ENCODE measurements at regions not wholly inside any gene's neighbourhood (a gene's known extent, or its start where the extent isn't known, plus 50 kb on each side); places are given as distances from the start of the nearest gene placed in this dataset.

- no TSS peak for BruUV-seq (replicated peaks)
- TF ChIP-seq, protein P1, sequence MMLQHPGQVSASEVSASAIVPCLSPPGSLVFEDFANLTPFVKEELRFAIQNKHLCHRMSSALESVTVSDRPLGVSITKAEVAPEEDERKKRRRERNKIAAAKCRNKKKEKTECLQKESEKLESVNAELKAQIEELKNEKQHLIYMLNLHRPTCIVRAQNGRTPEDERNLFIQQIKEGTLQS (IDR thresholded peaks at IDR 0.05) = no peak
- TF ChIP-seq ZNF274 (IDR thresholded peaks at IDR 0.05; ENCODE audit: low read depth, low read length) (no peak), ELF1 (IDR thresholded peaks at IDR 0.05; ENCODE audit: borderline replicate concordance, low read depth) (no peak), MAX (IDR thresholded peaks at IDR 0.05) (no peak), EZH2 (IDR thresholded peaks at IDR 0.05) (no peak), EGR1 (IDR thresholded peaks at IDR 0.05; ENCODE audit: low read depth) (no peak), SP1 (IDR thresholded peaks at IDR 0.05; ENCODE audit: low read depth) (no peak), EZH2phosphoT487 (IDR thresholded peaks at IDR 0.05; ENCODE audit: borderline replicate concordance) (no peak), CBX3 (IDR thresholded peaks at IDR 0.05; ENCODE audit: low read depth) (no peak), ZFX (IDR thresholded peaks at IDR 0.05) (no peak), POLR2AphosphoS5 (IDR thresholded peaks at IDR 0.05; ENCODE audit: low read depth, low read length) (no peak), YY1 (IDR thresholded peaks at IDR 0.05; ENCODE audit: extremely low read depth, insufficient replicate concordance, low read depth, low read length) (no peak), JUND (IDR thresholded peaks at IDR 0.05) (no peak), SRF (IDR thresholded peaks at IDR 0.05; ENCODE audit: low read depth) (no peak), SIN3A (IDR thresholded peaks at IDR 0.05; ENCODE audit: low read depth) (no peak), FOSL1 (IDR thresholded peaks at IDR 0.05; ENCODE audit: low read depth) (no peak), CEBPB (IDR thresholded peaks at IDR 0.05; ENCODE audit: low read depth) (no peak), TCF7L2 (IDR thresholded peaks at IDR 0.05; ENCODE audit: borderline replicate concordance, extremely low read depth, insufficient read depth, insufficient read length) (no peak)
- TF ChIP-seq, protein P2, sequence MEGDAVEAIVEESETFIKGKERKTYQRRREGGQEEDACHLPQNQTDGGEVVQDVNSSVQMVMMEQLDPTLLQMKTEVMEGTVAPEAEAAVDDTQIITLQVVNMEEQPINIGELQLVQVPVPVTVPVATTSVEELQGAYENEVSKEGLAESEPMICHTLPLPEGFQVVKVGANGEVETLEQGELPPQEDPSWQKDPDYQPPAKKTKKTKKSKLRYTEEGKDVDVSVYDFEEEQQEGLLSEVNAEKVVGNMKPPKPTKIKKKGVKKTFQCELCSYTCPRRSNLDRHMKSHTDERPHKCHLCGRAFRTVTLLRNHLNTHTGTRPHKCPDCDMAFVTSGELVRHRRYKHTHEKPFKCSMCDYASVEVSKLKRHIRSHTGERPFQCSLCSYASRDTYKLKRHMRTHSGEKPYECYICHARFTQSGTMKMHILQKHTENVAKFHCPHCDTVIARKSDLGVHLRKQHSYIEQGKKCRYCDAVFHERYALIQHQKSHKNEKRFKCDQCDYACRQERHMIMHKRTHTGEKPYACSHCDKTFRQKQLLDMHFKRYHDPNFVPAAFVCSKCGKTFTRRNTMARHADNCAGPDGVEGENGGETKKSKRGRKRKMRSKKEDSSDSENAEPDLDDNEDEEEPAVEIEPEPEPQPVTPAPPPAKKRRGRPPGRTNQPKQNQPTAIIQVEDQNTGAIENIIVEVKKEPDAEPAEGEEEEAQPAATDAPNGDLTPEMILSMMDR (IDR thresholded peaks at IDR 0.05 in 2 of 3, conservative IDR thresholded peaks at IDR 0.05 in 1 of 3; ENCODE audit: borderline replicate concordance in 1 of 3, insufficient read depth in 1 of 3, low read depth in 2 of 3, low read length in 2 of 3) = no peak
- TF ChIP-seq, protein P3, sequence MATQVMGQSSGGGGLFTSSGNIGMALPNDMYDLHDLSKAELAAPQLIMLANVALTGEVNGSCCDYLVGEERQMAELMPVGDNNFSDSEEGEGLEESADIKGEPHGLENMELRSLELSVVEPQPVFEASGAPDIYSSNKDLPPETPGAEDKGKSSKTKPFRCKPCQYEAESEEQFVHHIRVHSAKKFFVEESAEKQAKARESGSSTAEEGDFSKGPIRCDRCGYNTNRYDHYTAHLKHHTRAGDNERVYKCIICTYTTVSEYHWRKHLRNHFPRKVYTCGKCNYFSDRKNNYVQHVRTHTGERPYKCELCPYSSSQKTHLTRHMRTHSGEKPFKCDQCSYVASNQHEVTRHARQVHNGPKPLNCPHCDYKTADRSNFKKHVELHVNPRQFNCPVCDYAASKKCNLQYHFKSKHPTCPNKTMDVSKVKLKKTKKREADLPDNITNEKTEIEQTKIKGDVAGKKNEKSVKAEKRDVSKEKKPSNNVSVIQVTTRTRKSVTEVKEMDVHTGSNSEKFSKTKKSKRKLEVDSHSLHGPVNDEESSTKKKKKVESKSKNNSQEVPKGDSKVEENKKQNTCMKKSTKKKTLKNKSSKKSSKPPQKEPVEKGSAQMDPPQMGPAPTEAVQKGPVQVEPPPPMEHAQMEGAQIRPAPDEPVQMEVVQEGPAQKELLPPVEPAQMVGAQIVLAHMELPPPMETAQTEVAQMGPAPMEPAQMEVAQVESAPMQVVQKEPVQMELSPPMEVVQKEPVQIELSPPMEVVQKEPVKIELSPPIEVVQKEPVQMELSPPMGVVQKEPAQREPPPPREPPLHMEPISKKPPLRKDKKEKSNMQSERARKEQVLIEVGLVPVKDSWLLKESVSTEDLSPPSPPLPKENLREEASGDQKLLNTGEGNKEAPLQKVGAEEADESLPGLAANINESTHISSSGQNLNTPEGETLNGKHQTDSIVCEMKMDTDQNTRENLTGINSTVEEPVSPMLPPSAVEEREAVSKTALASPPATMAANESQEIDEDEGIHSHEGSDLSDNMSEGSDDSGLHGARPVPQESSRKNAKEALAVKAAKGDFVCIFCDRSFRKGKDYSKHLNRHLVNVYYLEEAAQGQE (IDR thresholded peaks at IDR 0.05; ENCODE audit: low read depth) = no peak
- RAD21 ChIA-PET (ENCODE audit: low non-redundant PET in 1 of 2, low total read pairs in 2 of 2, uncharacterized antibody in 2 of 2, unreplicated experiment in 2 of 2) = no interaction called here
Observed at GRCh38 chr13:19059016-19059780, 122.4 kb downstream of the TUBA3C start.

More at GRCh38 chr13:19059016-19059780, 122.4 kb downstream of the TUBA3C start:
- peaks cover 6 to 25% of the 10 kb centered on the region in 2 experiments; a peak in 2 of 4 replicates for H3K9me3 ChIP-seq (ENCODE audit: control insufficient read depth in 1 of 2, insufficient read depth in 1 of 2, low read depth in 1 of 2, low read length in 2 of 2)
- H3K79me2 ChIP-seq (ENCODE audit: insufficient read depth, low read length) = no peaks in the 10 kb centered on the region
- no peaks in the 10 kb centered on the region for H3K9me2 ChIP-seq (ENCODE audit: insufficient read depth)
- H3K9ac ChIP-seq (ENCODE audit: low read length) = no peak overlapping the region
- no peak overlapping the region for H3K27ac ChIP-seq (ENCODE audit: low read depth, low read length)
- H3K36me3 ChIP-seq (ENCODE audit: control insufficient read depth in 1 of 2, insufficient read depth in 2 of 2, low read length in 2 of 2) = no peaks in the 10 kb centered on the region
- H3K27me3 ChIP-seq (ENCODE audit: insufficient read depth, low read length) = no peaks in the 10 kb centered on the region
- no peaks in the 10 kb centered on the region for H3K4me1 ChIP-seq (ENCODE audit: control insufficient read depth in 1 of 2, insufficient read depth in 2 of 2, low read length in 2 of 2)
- no peak overlapping the region for H2AFZ ChIP-seq (ENCODE audit: low read depth, low read length, poor library complexity, severe bottlenecking)
- H3K4me2 ChIP-seq (ENCODE audit: low read length) = no peak overlapping the region
- ATAC-seq (no peak), DNase-seq (ENCODE audit: low read depth, low spot score) (no peak)
- H4K20me1 ChIP-seq (ENCODE audit: insufficient read depth) = no peaks in the 10 kb centered on the region
- intact Hi-C loops (cut with micrococcal nuclease) = no loop called here
- POLR2A ChIA-PET = no interaction called here
- CTCF ChIA-PET = no interaction called here
- no peak overlapping the region for H3K4me3 ChIP-seq (replicated peaks in 1 of 2; ENCODE audit: low read depth in 1 of 2, low read length in 2 of 2)

Measured in HCT116 (cell line).